ENCODE measurements at regions not wholly inside any gene's neighbourhood (a gene's known extent, or its start where the extent isn't known, plus 50 kb on each side); places are given as distances from the start of the nearest gene placed in this dataset.
A peak's percentile ranks its signal among the peaks of the same experiment; 100 is the strongest.

DNA sequence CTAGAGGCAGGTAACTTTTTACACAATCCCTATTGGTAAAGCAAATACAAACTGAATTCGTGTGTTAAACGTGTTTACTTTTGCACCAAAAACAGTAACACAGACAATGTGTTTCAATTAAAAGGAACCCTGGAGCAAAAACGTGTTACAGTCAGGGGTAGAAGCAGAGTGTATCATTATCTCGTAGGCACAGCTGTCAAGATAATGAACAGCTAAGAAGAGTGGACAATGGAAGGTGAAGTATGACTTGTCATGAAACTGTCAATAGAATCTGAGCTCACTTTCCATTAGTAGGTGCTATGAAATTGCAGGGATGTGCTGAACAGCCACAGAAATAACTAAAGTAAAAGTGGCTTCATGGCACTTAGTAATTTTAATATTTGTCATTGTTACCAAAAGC, 1229.8 kb upstream of the WWC1 start:
- DNase-seq (ENCODE audit: low read depth): no peak
- no peak overlapping the region for H3K4me3 ChIP-seq (ENCODE audit: low read length)
- TF ChIP-seq, protein P1, sequence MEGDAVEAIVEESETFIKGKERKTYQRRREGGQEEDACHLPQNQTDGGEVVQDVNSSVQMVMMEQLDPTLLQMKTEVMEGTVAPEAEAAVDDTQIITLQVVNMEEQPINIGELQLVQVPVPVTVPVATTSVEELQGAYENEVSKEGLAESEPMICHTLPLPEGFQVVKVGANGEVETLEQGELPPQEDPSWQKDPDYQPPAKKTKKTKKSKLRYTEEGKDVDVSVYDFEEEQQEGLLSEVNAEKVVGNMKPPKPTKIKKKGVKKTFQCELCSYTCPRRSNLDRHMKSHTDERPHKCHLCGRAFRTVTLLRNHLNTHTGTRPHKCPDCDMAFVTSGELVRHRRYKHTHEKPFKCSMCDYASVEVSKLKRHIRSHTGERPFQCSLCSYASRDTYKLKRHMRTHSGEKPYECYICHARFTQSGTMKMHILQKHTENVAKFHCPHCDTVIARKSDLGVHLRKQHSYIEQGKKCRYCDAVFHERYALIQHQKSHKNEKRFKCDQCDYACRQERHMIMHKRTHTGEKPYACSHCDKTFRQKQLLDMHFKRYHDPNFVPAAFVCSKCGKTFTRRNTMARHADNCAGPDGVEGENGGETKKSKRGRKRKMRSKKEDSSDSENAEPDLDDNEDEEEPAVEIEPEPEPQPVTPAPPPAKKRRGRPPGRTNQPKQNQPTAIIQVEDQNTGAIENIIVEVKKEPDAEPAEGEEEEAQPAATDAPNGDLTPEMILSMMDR (IDR thresholded peaks at IDR 0.05; ENCODE audit: insufficient read depth, low read depth, low read length, missing control alignments): no peak

DNA sequence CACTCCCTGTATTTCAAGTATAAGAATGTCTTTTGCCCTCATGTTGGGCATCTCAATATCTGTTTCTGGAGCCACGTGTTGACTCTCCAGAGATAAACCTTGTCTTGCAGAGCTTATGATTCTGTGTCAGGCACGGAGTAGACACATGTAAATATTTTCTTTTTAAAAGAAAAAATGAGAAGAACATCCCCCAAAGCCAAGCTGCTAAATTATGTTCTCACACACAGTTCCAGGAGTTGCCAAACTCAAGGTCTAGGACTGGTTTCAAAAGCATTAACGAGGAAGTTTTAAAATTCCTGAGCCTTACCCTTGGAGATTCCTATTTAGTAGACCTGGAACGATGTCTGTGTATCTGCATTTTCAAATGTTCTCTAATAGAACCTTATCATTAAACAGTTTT, 1228.3 kb upstream of the WWC1 start:
- DNase-seq (ENCODE audit: low read depth): no peak
- TF ChIP-seq, protein P1 (IDR thresholded peaks at IDR 0.05; ENCODE audit: insufficient read depth, low read depth, low read length, missing control alignments): no peak
- no peak overlapping the region for H3K4me3 ChIP-seq (ENCODE audit: low read length)

DNA sequence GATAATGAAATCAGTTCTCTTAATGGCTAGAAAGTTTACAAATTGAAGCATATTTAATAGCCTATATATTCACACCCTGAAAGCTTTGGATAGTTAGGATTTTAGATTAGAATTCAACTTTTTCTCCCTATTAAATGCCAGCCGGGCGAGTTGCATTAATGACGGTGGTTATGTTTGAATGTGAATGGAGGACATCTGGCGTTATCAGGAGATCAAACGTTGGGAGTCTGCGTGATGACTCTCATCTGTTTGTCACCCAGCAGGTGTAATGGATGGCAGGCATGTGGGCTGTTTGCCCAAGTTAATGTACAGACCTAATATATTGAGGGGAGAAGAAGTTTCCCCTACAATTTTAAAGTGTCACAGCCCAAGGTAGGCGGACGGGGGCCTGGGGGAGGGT, 1227.7 kb upstream of the WWC1 start:
- DNase-seq (ENCODE audit: low read depth): no peak
- TF ChIP-seq, protein P1 (IDR thresholded peaks at IDR 0.05; ENCODE audit: insufficient read depth, low read depth, low read length, missing control alignments): no peak
- no peak overlapping the region for H3K4me3 ChIP-seq (ENCODE audit: low read length)

DNA sequence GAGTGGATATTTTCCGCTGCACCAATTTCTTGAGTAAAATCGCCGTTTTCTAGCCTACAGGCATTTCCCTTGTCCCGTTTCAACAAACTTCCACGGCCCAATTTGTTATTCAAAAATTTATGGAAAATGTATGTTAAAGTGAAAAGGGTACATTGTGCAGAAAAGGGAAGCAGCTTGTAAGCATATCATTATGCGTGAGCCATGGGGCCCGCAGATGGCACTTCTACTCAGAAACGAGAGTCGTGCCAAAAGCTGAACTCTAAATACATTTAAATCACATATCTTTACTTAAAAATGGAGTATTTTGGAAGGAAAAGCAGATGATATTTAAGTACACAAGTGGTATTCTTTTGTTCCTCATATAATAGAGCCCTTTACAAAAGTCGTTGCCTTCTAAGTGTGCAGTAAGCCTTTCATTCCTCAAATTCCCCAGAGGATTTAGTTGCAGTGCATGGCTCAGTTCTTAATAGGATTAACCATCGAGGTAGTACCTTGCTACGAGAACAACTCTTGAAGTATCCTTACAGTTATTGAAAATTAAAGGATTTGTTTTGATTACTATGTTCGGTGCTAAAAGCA, 1227.2 kb upstream of the WWC1 start:
- no peak overlapping the region for H3K4me3 ChIP-seq (ENCODE audit: low read length)
- TF ChIP-seq, protein P1 (IDR thresholded peaks at IDR 0.05; ENCODE audit: insufficient read depth, low read depth, low read length, missing control alignments): no peak
- no peak for DNase-seq (ENCODE audit: low read depth)

DNA sequence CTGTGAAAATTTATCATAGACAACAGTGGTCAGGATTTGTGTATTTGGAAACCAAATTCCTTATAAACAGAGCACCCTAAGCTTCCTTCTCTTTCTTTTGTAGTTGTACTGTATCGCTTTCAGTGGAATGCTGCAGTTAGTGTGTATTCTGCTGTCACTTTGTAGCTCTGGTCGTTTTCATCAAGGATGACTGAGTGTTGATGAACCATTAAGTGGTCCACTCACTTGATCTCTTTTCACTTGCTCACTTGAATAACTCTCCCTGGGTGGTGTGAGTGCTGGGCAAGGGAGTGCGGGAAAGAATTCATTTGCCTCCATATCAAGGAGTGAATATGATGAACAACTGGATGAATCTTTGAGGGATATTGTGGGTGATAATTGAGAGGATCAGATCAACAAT, 1225.7 kb upstream of the WWC1 start:
- DNase-seq (ENCODE audit: low read depth): no peak
- TF ChIP-seq, protein P1 (IDR thresholded peaks at IDR 0.05; ENCODE audit: insufficient read depth, low read depth, low read length, missing control alignments): no peak
- no peak overlapping the region for H3K4me3 ChIP-seq (ENCODE audit: low read length)

DNA sequence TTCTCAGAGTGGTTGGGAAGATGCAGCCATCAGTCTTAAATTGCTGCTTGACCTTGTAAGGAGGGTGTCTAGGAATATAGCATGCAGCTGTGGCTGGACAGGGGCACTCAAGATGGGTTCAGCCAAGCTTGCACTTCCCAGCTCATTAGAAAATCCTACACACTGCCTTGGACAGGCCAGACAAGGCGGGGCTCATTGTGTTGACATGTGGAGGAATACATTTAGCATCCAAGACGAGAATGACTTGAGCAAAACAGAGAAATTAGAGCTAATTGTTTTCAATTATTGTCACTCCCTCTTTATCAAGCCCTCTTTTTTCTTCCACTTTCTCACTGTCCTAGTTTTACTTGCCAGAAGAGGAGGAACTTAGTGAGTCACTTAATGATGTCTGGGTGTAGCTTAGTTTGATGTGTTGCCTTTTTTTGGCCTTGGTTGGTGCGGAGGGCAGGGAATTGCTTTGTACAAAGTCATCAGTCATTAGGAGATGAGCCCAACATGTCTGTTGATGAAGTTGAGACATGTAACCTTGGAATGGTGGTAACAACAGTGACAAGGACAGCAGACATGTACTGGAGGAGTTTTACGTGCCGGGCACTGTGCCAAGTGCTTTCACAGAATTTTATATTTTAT, 1219.3 kb upstream of the WWC1 start:
- H3K4me3 ChIP-seq (ENCODE audit: low read length): no peak overlapping the region
- DNase-seq (ENCODE audit: low read depth): peak; percentile 1
- TF ChIP-seq, protein P1 (IDR thresholded peaks at IDR 0.05; ENCODE audit: insufficient read depth, low read depth, low read length, missing control alignments): no peak

DNA sequence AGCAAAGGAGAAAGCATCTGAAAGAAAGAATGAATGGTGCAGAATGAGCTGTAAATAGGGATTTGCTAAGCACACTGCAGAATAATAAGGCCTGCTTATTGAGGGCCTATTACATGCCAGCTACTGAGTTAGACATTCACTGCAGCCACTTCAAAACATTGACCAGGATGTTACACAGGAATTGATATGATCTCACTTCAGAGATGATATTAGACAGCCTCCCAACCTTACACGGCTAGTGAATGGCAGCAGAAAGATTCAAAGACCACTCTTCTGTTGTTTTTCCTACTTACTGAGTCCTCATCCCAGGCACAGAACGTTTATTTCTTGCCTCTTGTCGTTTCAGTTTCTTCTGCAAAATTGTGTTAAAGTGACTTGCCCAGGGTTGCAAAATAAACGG, 1209.9 kb upstream of the WWC1 start:
- TF ChIP-seq, protein P1 (IDR thresholded peaks at IDR 0.05; ENCODE audit: insufficient read depth, low read depth, low read length, missing control alignments): no peak
- no peak for DNase-seq (ENCODE audit: low read depth)
- H3K4me3 ChIP-seq (ENCODE audit: low read length): no peak overlapping the region
